ENCODE measurements at regions not wholly inside any gene's neighbourhood (a gene's known extent, or its start where the extent isn't known, plus 50 kb on each side); places are given as distances from the start of the nearest gene placed in this dataset.

DNA sequence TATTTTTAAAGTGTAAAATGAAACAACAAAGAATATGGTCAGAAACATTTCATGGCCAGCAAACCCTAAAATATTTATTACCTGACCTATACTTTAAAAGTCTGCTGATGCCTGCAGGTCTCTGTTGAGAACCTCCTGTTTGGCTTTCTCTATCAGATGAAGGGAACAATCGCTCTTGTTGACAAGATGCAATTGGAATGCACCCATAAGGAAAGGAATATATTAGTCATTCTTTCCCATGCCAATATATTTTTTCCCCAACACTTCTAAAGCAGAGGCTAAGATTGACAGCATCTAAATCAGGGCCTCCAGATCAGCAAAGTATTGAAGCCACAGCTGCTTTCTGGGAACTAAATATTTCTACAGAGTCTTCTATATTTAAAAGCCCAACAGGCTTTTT lies 897.8 kb downstream of the EPHA7 start:
- Histone ChIP-seq H4K5ac (ENCODE audit: insufficient read length, low read depth, low read length) (no peak overlapping the region), H3K9ac (ENCODE audit: extremely low read depth, insufficient read length, low read length) (no peak overlapping the region), H2BK20ac (ENCODE audit: low read depth, low read length, poor library complexity, severe bottlenecking) (no peak overlapping the region), H2AK5ac (ENCODE audit: insufficient read length, low read length) (no peak overlapping the region), H3K79me2 (ENCODE audit: insufficient read depth, low read length) (no peaks in the 10 kb centered on the region), H3T11ph (ENCODE audit: low read length) (no peak overlapping the region), H2BK15ac (ENCODE audit: low read depth, low read length) (no peak overlapping the region), H3K18ac (ENCODE audit: insufficient read length, low read depth, low read length) (no peak overlapping the region), H4K8ac (replicated peaks; ENCODE audit: insufficient read length, low read depth, low read length) (no peak overlapping the region), H3K4ac (ENCODE audit: low read depth, low read length) (no peak overlapping the region), H2BK12ac (ENCODE audit: insufficient read length, low read depth, low read length) (no peak overlapping the region), H4K91ac (ENCODE audit: insufficient read length, low read depth, low read length) (no peak overlapping the region), H4K20me1 (ENCODE audit: control insufficient read depth, insufficient read depth, insufficient read length) (no peaks in the 10 kb centered on the region), H2BK120ac (ENCODE audit: low read depth, low read length, poor library complexity, severe bottlenecking) (no peak overlapping the region), H3K14ac (ENCODE audit: insufficient read depth, low read length) (no peak overlapping the region), H2AFZ (ENCODE audit: low read length) (no peak overlapping the region), H3K4me2 (ENCODE audit: insufficient read depth, insufficient read length, low read length) (no peak overlapping the region), H3K79me1 (ENCODE audit: insufficient read depth, low read depth, low read length, poor library complexity, severe bottlenecking) (no peaks in the 10 kb centered on the region), H3K4me1 (ENCODE audit: insufficient read depth, low read length) (no peaks in the 10 kb centered on the region), H3K23me2 (ENCODE audit: insufficient read length, low read depth, low read length, poor library complexity, severe bottlenecking) (no peaks in the 10 kb centered on the region), H3K23ac (ENCODE audit: insufficient read length, low read depth, low read length) (no peak overlapping the region), H2BK5ac (ENCODE audit: insufficient read length, low read length) (no peak overlapping the region), H3K27me3 (ENCODE audit: insufficient read depth, low read length) (no peaks in the 10 kb centered on the region), H3K27ac (ENCODE audit: insufficient read length, low read depth, low read length) (no peak overlapping the region), H3K56ac (ENCODE audit: insufficient read length, low read depth, low read length) (no peak overlapping the region), H3K9me3 (ENCODE audit: control insufficient read depth, low read depth, low read length) (no peaks in the 10 kb centered on the region)
- Mint-ChIP-seq H3K4me3 (no peak overlapping the region), H3K9me3 (no peaks in the 10 kb centered on the region), H3K27me3 (ENCODE audit: low read depth) (no peaks in the 10 kb centered on the region), H3K4me1 (no peaks in the 10 kb centered on the region), H3K27ac (no peak overlapping the region), H3K36me3 (ENCODE audit: insufficient read depth in 1 of 3, low read depth in 3 of 3) (no peaks in the 10 kb centered on the region)
- DNase-seq: no peak
- no peak for TF ChIP-seq CTCF (conservative IDR thresholded peaks at IDR 0.05)
- WGBS (ENCODE audit: extremely low coverage, insufficient read length, low lambda C conversion rate): no CpG with 5 or more reads among the region's 1 CpG

Measured in H9 (cell line).